ENCODE measurements at regions not wholly inside any gene's neighbourhood (a gene's known extent, or its start where the extent isn't known, plus 50 kb on each side); places are given as distances from the start of the nearest gene placed in this dataset.

DNA sequence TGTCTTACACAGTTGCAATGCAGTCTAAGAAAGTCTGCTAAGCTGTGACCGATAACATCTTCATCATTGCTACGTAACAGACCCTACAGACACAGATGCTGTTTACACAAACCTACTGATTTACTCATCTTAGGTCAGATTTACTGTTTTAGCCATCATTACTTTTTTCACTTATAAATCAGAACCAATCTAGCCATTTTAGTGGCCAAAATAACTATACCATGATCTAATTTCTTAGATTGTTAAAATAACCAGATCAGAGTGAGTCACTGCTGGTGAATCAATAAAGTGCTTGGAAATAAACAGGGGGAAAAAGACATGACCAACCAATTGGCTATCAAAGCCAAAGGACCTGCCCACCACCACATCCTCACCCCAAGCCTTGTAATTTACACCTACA lies 57.0 kb upstream of the FOXN3 start:
- no peak for TF ChIP-seq SMC3 (conservative IDR thresholded peaks at IDR 0.05; ENCODE audit: poor library complexity)
- TF ChIP-seq CTCF (IDR thresholded peaks at IDR 0.05; ENCODE audit: poor library complexity, severe bottlenecking) = no peak
- TF ChIP-seq EZH2 (IDR thresholded peaks at IDR 0.05; ENCODE audit: borderline replicate concordance, insufficient read depth, low read length, poor library complexity, severe bottlenecking) = no peak
- TF ChIP-seq RAD21 (conservative IDR thresholded peaks at IDR 0.05) = no peak
- TF ChIP-seq, protein P1, sequence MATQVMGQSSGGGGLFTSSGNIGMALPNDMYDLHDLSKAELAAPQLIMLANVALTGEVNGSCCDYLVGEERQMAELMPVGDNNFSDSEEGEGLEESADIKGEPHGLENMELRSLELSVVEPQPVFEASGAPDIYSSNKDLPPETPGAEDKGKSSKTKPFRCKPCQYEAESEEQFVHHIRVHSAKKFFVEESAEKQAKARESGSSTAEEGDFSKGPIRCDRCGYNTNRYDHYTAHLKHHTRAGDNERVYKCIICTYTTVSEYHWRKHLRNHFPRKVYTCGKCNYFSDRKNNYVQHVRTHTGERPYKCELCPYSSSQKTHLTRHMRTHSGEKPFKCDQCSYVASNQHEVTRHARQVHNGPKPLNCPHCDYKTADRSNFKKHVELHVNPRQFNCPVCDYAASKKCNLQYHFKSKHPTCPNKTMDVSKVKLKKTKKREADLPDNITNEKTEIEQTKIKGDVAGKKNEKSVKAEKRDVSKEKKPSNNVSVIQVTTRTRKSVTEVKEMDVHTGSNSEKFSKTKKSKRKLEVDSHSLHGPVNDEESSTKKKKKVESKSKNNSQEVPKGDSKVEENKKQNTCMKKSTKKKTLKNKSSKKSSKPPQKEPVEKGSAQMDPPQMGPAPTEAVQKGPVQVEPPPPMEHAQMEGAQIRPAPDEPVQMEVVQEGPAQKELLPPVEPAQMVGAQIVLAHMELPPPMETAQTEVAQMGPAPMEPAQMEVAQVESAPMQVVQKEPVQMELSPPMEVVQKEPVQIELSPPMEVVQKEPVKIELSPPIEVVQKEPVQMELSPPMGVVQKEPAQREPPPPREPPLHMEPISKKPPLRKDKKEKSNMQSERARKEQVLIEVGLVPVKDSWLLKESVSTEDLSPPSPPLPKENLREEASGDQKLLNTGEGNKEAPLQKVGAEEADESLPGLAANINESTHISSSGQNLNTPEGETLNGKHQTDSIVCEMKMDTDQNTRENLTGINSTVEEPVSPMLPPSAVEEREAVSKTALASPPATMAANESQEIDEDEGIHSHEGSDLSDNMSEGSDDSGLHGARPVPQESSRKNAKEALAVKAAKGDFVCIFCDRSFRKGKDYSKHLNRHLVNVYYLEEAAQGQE (IDR thresholded peaks at IDR 0.05; ENCODE audit: borderline replicate concordance) = no peak
- no peak for TF ChIP-seq TAF1 (IDR thresholded peaks at IDR 0.05; ENCODE audit: low read depth)
- TF ChIP-seq POLR2AphosphoS5 (IDR thresholded peaks at IDR 0.05) = no peak
- TF ChIP-seq MXI1 (conservative IDR thresholded peaks at IDR 0.05; ENCODE audit: poor library complexity, severe bottlenecking) = no peak
- TF ChIP-seq EP300 (conservative IDR thresholded peaks at IDR 0.05; ENCODE audit: poor library complexity, severe bottlenecking) = no peak
- H3K79me2 ChIP-seq (replicated peaks; ENCODE audit: insufficient read depth, low read length) = no peaks in the 10 kb centered on the region
- no peaks in the 10 kb centered on the region for H3K36me3 ChIP-seq (ENCODE audit: insufficient read depth, low read length)

GRCh38 chr14:89473569-89473968 lies 56.5 kb upstream of the FOXN3 start:
- no peak overlapping the region for H2AFZ ChIP-seq (ENCODE audit: low read depth, low read length)

More for the DNA sequence above, 57.0 kb upstream of the FOXN3 start:
- no peaks in the 10 kb centered on the region for H3K9me2 ChIP-seq (ENCODE audit: insufficient read depth, low read length)
- H3K4me2 ChIP-seq (ENCODE audit: low read length) = no peak overlapping the region
- no peak overlapping the region for H3K4me3 ChIP-seq (ENCODE audit: low read length)
- no peak overlapping the region for H2AFZ ChIP-seq (ENCODE audit: low read depth, low read length)
- no peaks in the 10 kb centered on the region for H4K20me1 ChIP-seq (ENCODE audit: insufficient read depth)
- H3K9me3 ChIP-seq (ENCODE audit: low read length) = no peaks in the 10 kb centered on the region
- no peak overlapping the region for H3K9ac ChIP-seq (ENCODE audit: low read length)
- H3F3A ChIP-seq (ENCODE audit: insufficient read depth, low read length, poor library complexity, severe bottlenecking) = no peaks in the 10 kb centered on the region
- H3K27ac ChIP-seq (ENCODE audit: low read length) = no peak overlapping the region
- H3K27me3 ChIP-seq (ENCODE audit: insufficient read depth, low read depth, low read length) = no peaks in the 10 kb centered on the region

More at GRCh38 chr14:89473569-89473968, 56.5 kb upstream of the FOXN3 start:
- no peak overlapping the region for H3K9ac ChIP-seq (ENCODE audit: low read length)
- no peaks in the 10 kb centered on the region for H3K9me3 ChIP-seq (ENCODE audit: low read length)
- H3K4me3 ChIP-seq (ENCODE audit: low read length) = no peak overlapping the region
- H3K4me2 ChIP-seq (ENCODE audit: low read length) = no peak overlapping the region
- TF ChIP-seq MXI1 (conservative IDR thresholded peaks at IDR 0.05; ENCODE audit: poor library complexity, severe bottlenecking) = no peak
- TF ChIP-seq, protein P1 (IDR thresholded peaks at IDR 0.05; ENCODE audit: borderline replicate concordance) = no peak
- TF ChIP-seq POLR2AphosphoS5 (IDR thresholded peaks at IDR 0.05) = no peak
- no peak for TF ChIP-seq RAD21 (conservative IDR thresholded peaks at IDR 0.05)
- TF ChIP-seq SMC3 (conservative IDR thresholded peaks at IDR 0.05; ENCODE audit: poor library complexity) = no peak
- no peak for TF ChIP-seq EZH2 (IDR thresholded peaks at IDR 0.05; ENCODE audit: borderline replicate concordance, insufficient read depth, low read length, poor library complexity, severe bottlenecking)
- H4K20me1 ChIP-seq (ENCODE audit: insufficient read depth) = no peaks in the 10 kb centered on the region
- H3K27ac ChIP-seq (ENCODE audit: low read length) = no peak overlapping the region
- no peaks in the 10 kb centered on the region for H3K79me2 ChIP-seq (replicated peaks; ENCODE audit: insufficient read depth, low read length)
- no peaks in the 10 kb centered on the region for H3K9me2 ChIP-seq (ENCODE audit: insufficient read depth, low read length)
- no peaks in the 10 kb centered on the region for H3K27me3 ChIP-seq (ENCODE audit: insufficient read depth, low read depth, low read length)
- no peaks in the 10 kb centered on the region for H3F3A ChIP-seq (ENCODE audit: insufficient read depth, low read length, poor library complexity, severe bottlenecking)
- no peaks in the 10 kb centered on the region for H3K36me3 ChIP-seq (ENCODE audit: insufficient read depth, low read length)

All from neural cell (in vitro differentiated cells).